Right atrium auricular region (tissue), 2 donors: ENCODE measurements at regions not wholly inside any gene's neighbourhood (a gene's known extent, or its start where the extent isn't known, plus 50 kb on each side); places are given as distances from the start of the nearest gene placed in this dataset.

ENCODE experiments used
- DNase-seq: peaks from one replicate; pipeline ENCODE4 v3.0.0-alpha.2; 2019; ENCODE audit warnings: low spot score
- H3K27ac ChIP-seq, 2 donors: fragments of 200-600 bp; sonication (generic); 1 replicate in 1 of 2; 2 replicates in 1 of 2; pipeline ENCODE4 v1.5.1; 2016 to 2019
- H3K27me3 ChIP-seq, 2 donors: fragments of 200-600 bp; sonication (generic); one replicate each; pipeline versions ENCODE4 v1.5.1 to v1.6.0; 2017 to 2019
- H3K36me3 ChIP-seq: fragments of 200-600 bp; sonication (generic); one replicate; pipeline ENCODE4 v1.5.1; 2016
- H3K4me1 ChIP-seq, 2 donors: fragments of 200-600 bp; sonication (generic); one replicate each; pipeline versions ENCODE4 v1.5.1 to v1.6.0; 2017 to 2019
- H3K4me3 ChIP-seq, 2 donors: fragments of 200-600 bp; sonication (generic); 1 replicate in 1 of 2; 2 replicates in 1 of 2; pipeline ENCODE4 v1.5.1; 2017 to 2019; ENCODE audit warnings: mild to moderate bottlenecking in 1 of 2, moderate library complexity in 1 of 2
- H3K9me3 ChIP-seq, 2 donors: fragments of 200-600 bp; sonication (generic); one replicate each; pipeline ENCODE4 v1.5.1; 2019
- CTCF ChIP-seq, 2 donors: fragments of 200-600 bp; sonication (generic); IDR thresholded peaks; one replicate each; pipeline ENCODE4 v1.5.1; 2019; ENCODE audit warnings: antibody characterized with exemption in 2 of 2

DNA sequence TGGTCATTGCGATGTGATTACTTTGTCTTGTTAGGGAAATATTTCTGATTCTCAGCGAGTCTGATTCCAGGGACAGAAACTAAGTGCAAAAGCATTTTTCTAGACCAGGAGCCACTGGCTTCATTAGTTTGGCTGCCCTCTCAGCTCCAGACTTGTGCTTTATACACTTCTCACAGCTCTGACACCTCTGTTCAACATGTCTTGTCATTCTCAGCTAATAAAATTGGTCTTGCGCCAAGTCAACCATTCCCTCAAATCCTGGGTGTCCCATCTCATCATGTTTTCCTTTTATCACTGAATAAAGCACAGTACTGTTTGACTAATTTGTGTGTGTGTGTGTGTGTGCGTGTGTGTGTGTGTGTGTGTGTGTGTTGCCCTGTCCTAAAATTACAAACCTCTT lies 215.5 kb upstream of the EPHA4 start:
- no peak overlapping the region for H3K4me3 ChIP-seq
- no peaks in the 10 kb centered on the region for H3K27me3 ChIP-seq
- peaks cover 0 to 4% of the 10 kb centered on the region in 2 donors for H3K4me1 ChIP-seq
- TF ChIP-seq CTCF (IDR thresholded peaks at IDR 0.05) = no peak
- no peaks in the 10 kb centered on the region for H3K36me3 ChIP-seq
- H3K27ac ChIP-seq = no peak overlapping the region
- H3K9me3 ChIP-seq = no peaks in the 10 kb centered on the region
- no peak for DNase-seq

- TF ChIP-seq CTCF (IDR thresholded peaks at IDR 0.05) = no peak
- Histone ChIP-seq H3K9me3 (no peaks in the 10 kb centered on the region), H3K27me3 (no peaks in the 10 kb centered on the region), H3K4me1 (peaks cover 0 to 4% of the 10 kb centered on the region in 2 donors), H3K36me3 (no peaks in the 10 kb centered on the region), H3K27ac (no peak overlapping the region), H3K4me3 (no peak overlapping the region)
- no peak for DNase-seq
Measured at GRCh38 chr2:221786297-221786926, 214.3 kb upstream of the EPHA4 start.

GRCh38 chr2:221780281-221780688 lies 208.2 kb upstream of the EPHA4 start:
- no peaks in the 10 kb centered on the region for H3K27me3 ChIP-seq
- H3K27ac ChIP-seq = no peak overlapping the region
- peaks cover 0 to 4% of the 10 kb centered on the region in 2 donors for H3K4me1 ChIP-seq
- DNase-seq = no peak
- H3K36me3 ChIP-seq = no peaks in the 10 kb centered on the region
- no peak for TF ChIP-seq CTCF (IDR thresholded peaks at IDR 0.05)
- H3K4me3 ChIP-seq = no peak overlapping the region
- H3K9me3 ChIP-seq = no peaks in the 10 kb centered on the region

- Histone ChIP-seq H3K4me3 (no peak overlapping the region), H3K27me3 (no peaks in the 10 kb centered on the region), H3K9me3 (no peaks in the 10 kb centered on the region), H3K4me1 (peaks cover 0 to 4% of the 10 kb centered on the region in 2 donors), H3K36me3 (no peaks in the 10 kb centered on the region), H3K27ac (no peak overlapping the region)
- TF ChIP-seq CTCF (IDR thresholded peaks at IDR 0.05) = no peak
- no peak for DNase-seq
Measured at GRCh38 chr2:221779614-221780067, 207.5 kb upstream of the EPHA4 start.

GRCh38 chr2:221778025-221778424 lies 205.9 kb upstream of the EPHA4 start:
- DNase-seq = no peak
- peaks cover 0 to 4% of the 10 kb centered on the region in 2 donors for H3K4me1 ChIP-seq
- no peaks in the 10 kb centered on the region for H3K27me3 ChIP-seq
- no peaks in the 10 kb centered on the region for H3K36me3 ChIP-seq
- no peak overlapping the region for H3K4me3 ChIP-seq
- no peak for TF ChIP-seq CTCF (IDR thresholded peaks at IDR 0.05)
- no peaks in the 10 kb centered on the region for H3K9me3 ChIP-seq
- no peak overlapping the region for H3K27ac ChIP-seq

DNA sequence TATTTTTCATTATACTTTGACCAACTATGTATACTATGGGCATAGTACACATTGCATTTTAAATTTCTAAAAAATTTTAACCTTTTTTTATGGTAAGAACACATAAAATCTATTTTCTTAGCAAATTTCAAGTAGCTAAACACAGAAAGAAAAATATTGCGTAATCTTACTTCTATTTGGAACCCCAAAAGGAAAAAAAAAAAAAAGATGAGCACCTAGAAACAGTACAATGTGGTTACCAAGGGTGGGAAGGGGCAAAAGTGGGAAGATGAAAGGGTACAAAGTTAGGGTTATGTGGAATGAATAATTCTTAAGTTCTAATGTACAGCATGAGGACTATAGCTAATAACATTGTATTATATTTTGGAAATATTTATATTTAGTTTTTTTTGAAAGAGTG lies 205.0 kb upstream of the EPHA4 start:
- no peaks in the 10 kb centered on the region for H3K36me3 ChIP-seq

More for the DNA sequence above, 205.0 kb upstream of the EPHA4 start:
- Histone ChIP-seq H3K4me1 (peaks cover 0 to 4% of the 10 kb centered on the region in 2 donors), H3K27ac (no peak overlapping the region), H3K27me3 (no peaks in the 10 kb centered on the region), H3K4me3 (no peak overlapping the region), H3K9me3 (no peaks in the 10 kb centered on the region)
- no peak for TF ChIP-seq CTCF (IDR thresholded peaks at IDR 0.05)
- no peak for DNase-seq
